ENCODE measurements at regions not wholly inside any gene's neighbourhood (a gene's known extent, or its start where the extent isn't known, plus 50 kb on each side); places are given as distances from the start of the nearest gene placed in this dataset.
"Not testable (repeated sequence)": the region's sequence is repeated elsewhere in the genome, so short reads cannot be mapped to it uniquely, and the experiment has no call there.

GRCh38 chr11:42816471-42816870, 495.3 kb upstream of the API5 start:
- no peak for ATAC-seq (ENCODE audit: low FRiP score)
- no peak for TF ChIP-seq CTCF (IDR thresholded peaks at IDR 0.05)
- DNase-seq (ENCODE audit: low spot score), result no peak

GRCh38 chr11:42819126-42819525, 492.7 kb upstream of the API5 start:
- DNase-seq (ENCODE audit: low spot score) (no peak), ATAC-seq (ENCODE audit: low FRiP score) (no peak)
- TF ChIP-seq CTCF (IDR thresholded peaks at IDR 0.05), result no peak

GRCh38 chr11:42822188-42822587, 489.6 kb upstream of the API5 start:
- ATAC-seq (ENCODE audit: low FRiP score); DNase-seq (ENCODE audit: low spot score): not testable (repeated sequence)

- TF ChIP-seq CTCF (IDR thresholded peaks at IDR 0.05), result no peak
- DNase-seq (ENCODE audit: low spot score), result no peak
- no peak for ATAC-seq (ENCODE audit: low FRiP score)
Observed at GRCh38 chr11:42823546-42823945, 488.2 kb upstream of the API5 start.

- ATAC-seq (ENCODE audit: low FRiP score), result no peak
- no peak for DNase-seq (ENCODE audit: low spot score)
Observed at GRCh38 chr11:42824067-42824466, 487.7 kb upstream of the API5 start.

GRCh38 chr11:42825598-42825997, 486.2 kb upstream of the API5 start:
- no peak for ATAC-seq (ENCODE audit: low FRiP score)

More at GRCh38 chr11:42824067-42824466, 487.7 kb upstream of the API5 start:
- no peak for TF ChIP-seq CTCF (IDR thresholded peaks at IDR 0.05)

GRCh38 chr11:42827845-42828244, 484.0 kb upstream of the API5 start:
- TF ChIP-seq CTCF (IDR thresholded peaks at IDR 0.05), result no peak
- no peak for DNase-seq (ENCODE audit: low spot score)
- no peak for ATAC-seq (ENCODE audit: low FRiP score)

More at GRCh38 chr11:42825598-42825997, 486.2 kb upstream of the API5 start:
- no peak for DNase-seq (ENCODE audit: low spot score)
- no peak for TF ChIP-seq CTCF (IDR thresholded peaks at IDR 0.05)

GRCh38 chr11:42837994-42838393, 473.8 kb upstream of the API5 start:
- ATAC-seq (ENCODE audit: low FRiP score), result no peak
- TF ChIP-seq CTCF (IDR thresholded peaks at IDR 0.05), result no peak
- no peak for DNase-seq (ENCODE audit: low spot score)

All from omental fat pad (tissue), 3 donors.